ENCODE measurements at regions not wholly inside any gene's neighbourhood (a gene's known extent, or its start where the extent isn't known, plus 50 kb on each side); places are given as distances from the start of the nearest gene placed in this dataset.

DNA sequence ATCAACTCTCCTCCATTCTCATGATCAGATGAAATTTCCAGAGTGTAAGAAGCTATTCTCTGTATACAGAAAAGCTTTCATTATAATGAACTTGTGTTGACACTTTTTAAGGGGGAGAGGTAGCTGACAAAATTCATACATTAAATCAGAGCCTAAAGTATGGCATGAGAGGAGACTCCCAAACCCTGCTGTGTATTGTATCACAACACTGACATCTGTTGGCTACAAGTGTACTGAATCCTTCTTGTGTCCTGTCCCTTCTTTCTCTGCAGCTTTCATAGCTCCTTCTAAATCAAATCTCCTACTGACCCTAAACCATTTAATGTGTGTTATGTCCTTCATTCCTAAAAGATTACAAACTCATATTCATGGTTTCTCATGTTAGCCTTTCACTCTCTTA is 70.9 kb downstream of the GCC1 start:
- no peak overlapping the region for H3K27ac ChIP-seq
- H3K27me3 ChIP-seq, result no peaks in the 10 kb centered on the region
- H3K9me3 ChIP-seq, result no peaks in the 10 kb centered on the region
- in situ Hi-C loops (cut with MboI; ENCODE audit: low pct_ligation_motif_present in 1 of 4, low pct_unique_long_range_greater_than_20kb in 1 of 4, low sequenced_read_pairs in 3 of 4), result no loop called here
- H3K36me3 ChIP-seq, result no peaks in the 10 kb centered on the region
- no peak for DNase-seq
- TF ChIP-seq POLR2AphosphoS5 (IDR thresholded peaks at IDR 0.05), result no peak
- TF ChIP-seq, protein P1, sequence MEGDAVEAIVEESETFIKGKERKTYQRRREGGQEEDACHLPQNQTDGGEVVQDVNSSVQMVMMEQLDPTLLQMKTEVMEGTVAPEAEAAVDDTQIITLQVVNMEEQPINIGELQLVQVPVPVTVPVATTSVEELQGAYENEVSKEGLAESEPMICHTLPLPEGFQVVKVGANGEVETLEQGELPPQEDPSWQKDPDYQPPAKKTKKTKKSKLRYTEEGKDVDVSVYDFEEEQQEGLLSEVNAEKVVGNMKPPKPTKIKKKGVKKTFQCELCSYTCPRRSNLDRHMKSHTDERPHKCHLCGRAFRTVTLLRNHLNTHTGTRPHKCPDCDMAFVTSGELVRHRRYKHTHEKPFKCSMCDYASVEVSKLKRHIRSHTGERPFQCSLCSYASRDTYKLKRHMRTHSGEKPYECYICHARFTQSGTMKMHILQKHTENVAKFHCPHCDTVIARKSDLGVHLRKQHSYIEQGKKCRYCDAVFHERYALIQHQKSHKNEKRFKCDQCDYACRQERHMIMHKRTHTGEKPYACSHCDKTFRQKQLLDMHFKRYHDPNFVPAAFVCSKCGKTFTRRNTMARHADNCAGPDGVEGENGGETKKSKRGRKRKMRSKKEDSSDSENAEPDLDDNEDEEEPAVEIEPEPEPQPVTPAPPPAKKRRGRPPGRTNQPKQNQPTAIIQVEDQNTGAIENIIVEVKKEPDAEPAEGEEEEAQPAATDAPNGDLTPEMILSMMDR (IDR thresholded peaks at IDR 0.05), result peak in 3 of 5 experiments; percentile 10 to 23 (median 18)
- intact Hi-C loops (cut with DNase I; ENCODE audit: low total_unique reads), result no loop called here
- H3K4me1 ChIP-seq, result no peaks in the 10 kb centered on the region
- no peak overlapping the region for H3K4me3 ChIP-seq

DNA sequence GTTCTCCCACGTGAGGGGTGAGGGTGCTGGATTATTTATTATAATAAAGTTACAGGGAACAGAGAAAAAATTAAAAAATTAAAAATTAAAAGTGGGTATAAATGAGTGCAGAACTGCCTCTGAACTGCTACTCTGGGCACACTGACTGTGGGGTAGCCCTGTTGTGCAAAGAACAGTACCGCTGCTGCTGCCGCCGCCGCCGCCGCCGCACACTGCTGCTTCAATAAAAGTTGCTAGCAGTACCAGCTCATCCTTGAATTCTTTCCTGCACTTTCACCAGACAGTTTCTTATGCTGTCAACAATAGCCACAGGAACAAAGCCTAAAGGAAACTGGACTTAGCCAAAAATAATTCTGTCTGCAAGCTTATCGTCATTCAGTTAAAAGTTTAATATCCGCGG is 72.1 kb downstream of the GCC1 start:
- Histone ChIP-seq H3K36me3 (no peaks in the 10 kb centered on the region), H3K9me3 (no peaks in the 10 kb centered on the region), H3K27ac (no peak overlapping the region), H3K4me1 (no peaks in the 10 kb centered on the region), H3K27me3 (peaks cover 8% of the 10 kb centered on the region), H3K4me3 (no peak overlapping the region)
- intact Hi-C loops (cut with DNase I; ENCODE audit: low total_unique reads) (no loop called here), in situ Hi-C loops (cut with MboI; ENCODE audit: low pct_ligation_motif_present in 1 of 4, low pct_unique_long_range_greater_than_20kb in 1 of 4, low sequenced_read_pairs in 3 of 4) (no loop called here)
- 74 to 87% methylated on average over 2 to 11 of the region's 11 CpGs for WGBS, 2 donors (ENCODE audit: low coverage in 1 of 2)
- no peak for DNase-seq
- TF ChIP-seq EP300 (IDR thresholded peaks at IDR 0.05; ENCODE audit: low read depth) (no peak), POLR2AphosphoS5 (IDR thresholded peaks at IDR 0.05) (no peak), POLR2A (IDR thresholded peaks at IDR 0.05) (no peak)
- TF ChIP-seq, protein P1 (IDR thresholded peaks at IDR 0.05), result no peak

DNA sequence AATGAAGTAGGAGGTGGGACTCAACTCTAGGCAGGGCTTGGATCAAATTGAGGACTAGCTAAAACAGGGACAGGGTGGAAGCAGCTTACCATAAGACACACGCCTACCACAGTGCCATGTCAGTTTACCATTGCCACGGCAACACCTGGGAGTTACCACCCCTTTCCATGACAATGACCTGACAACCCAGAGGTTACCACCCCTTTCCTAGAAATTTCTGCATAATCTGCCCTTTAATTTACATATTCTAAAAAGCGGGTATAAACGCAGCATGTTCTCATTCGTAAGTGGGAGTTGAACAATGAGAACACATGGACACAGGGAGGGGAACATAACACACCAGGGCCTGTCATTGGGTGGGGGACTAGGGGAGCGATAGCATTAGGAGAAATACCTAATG is 72.7 kb downstream of the GCC1 start:
- TF ChIP-seq, protein P1 (IDR thresholded peaks at IDR 0.05), result no peak
- no peak for TF ChIP-seq POLR2AphosphoS5 (IDR thresholded peaks at IDR 0.05)
- TF ChIP-seq POLR2A (IDR thresholded peaks at IDR 0.05), result no peak
- TF ChIP-seq EP300 (IDR thresholded peaks at IDR 0.05; ENCODE audit: low read depth), result no peak
- in situ Hi-C loops (cut with MboI; ENCODE audit: low pct_ligation_motif_present in 1 of 4, low pct_unique_long_range_greater_than_20kb in 1 of 4, low sequenced_read_pairs in 3 of 4) (no loop called here), intact Hi-C loops (cut with DNase I; ENCODE audit: low total_unique reads) (no loop called here)
- no peaks in the 10 kb centered on the region for H3K36me3 ChIP-seq
- no peak for DNase-seq
- no peak overlapping the region for H3K27ac ChIP-seq
- 79 to 92% methylated on average over 4 to 6 of the region's 6 CpGs for WGBS, 2 donors (ENCODE audit: low coverage in 1 of 2)
- no peak overlapping the region for H3K4me3 ChIP-seq
- no peaks in the 10 kb centered on the region for H3K4me1 ChIP-seq
- peaks cover 9% of the 10 kb centered on the region for H3K27me3 ChIP-seq
- H3K9me3 ChIP-seq, result no peaks in the 10 kb centered on the region

DNA sequence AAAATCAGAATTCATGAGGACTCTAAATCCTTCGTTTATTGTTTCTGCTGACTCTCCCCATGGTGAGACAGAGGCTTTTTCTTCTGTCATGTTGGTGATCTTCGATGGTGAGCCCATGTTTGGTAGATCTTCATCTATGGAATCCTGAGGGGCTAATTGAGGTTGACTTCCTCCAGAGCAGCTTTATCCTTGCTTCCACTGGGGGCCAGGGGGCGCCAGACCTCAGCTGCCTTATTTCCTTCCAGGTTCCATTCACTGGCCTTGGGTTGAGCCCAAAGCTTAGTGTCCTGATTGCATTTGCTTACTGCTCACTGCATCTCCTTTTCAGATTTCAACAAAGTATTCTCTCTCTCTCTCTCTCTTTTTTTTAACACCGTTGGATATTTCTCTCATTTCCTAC is 80.7 kb downstream of the GCC1 start:
- Histone ChIP-seq H3K27ac (no peak overlapping the region), H3K36me3 (no peaks in the 10 kb centered on the region), H3K4me3 (no peak overlapping the region), H3K27me3 (peaks cover 9% of the 10 kb centered on the region), H3K9me3 (no peaks in the 10 kb centered on the region), H3K4me1 (no peaks in the 10 kb centered on the region)
- TF ChIP-seq EP300 (IDR thresholded peaks at IDR 0.05; ENCODE audit: low read depth), result no peak
- TF ChIP-seq, protein P1 (IDR thresholded peaks at IDR 0.05), result peak in 4 of 5 experiments; percentile 19 to 36 (median 20)
- DNase-seq, result peak; percentile 12
- in situ Hi-C loops (cut with MboI; ENCODE audit: low pct_ligation_motif_present in 1 of 4, low pct_unique_long_range_greater_than_20kb in 1 of 4, low sequenced_read_pairs in 3 of 4), result no loop called here
- 25 to 41% methylated on average over 1 to 4 of the region's 4 CpGs for WGBS, 2 donors (ENCODE audit: low coverage in 1 of 2)
- intact Hi-C loops (cut with DNase I; ENCODE audit: low total_unique reads), result no loop called here
